Endothelial cell of umbilical vein (primary cell): ENCODE measurements at regions not wholly inside any gene's neighbourhood (a gene's known extent, or its start where the extent isn't known, plus 50 kb on each side); places are given as distances from the start of the nearest gene placed in this dataset.

Experiments used
- BruUV-seq: library from RNA; stranded (reverse); fragments of 400-500 nt; replicated peaks from 2 replicates; lab custom pipeline; 2021; lab: Mats Ljungman, UMichigan
- CTCF ChIA-PET: fragments of 300-600, 350-600 bp; sonication (Branson Sonifier 250); formaldehyde crosslinking; loops from one replicate; lab custom pipeline; 2021; ENCODE audit warnings: antibody characterized with exemption, inconsistent platforms; lab: Charles Lee
- POLR2A ChIA-PET: fragments of 300-600, 350-600 bp; sonication (Branson Sonifier 250); formaldehyde crosslinking; loops from one replicate; lab custom pipeline; 2021; ENCODE audit warnings: antibody characterized with exemption, inconsistent platforms; lab: Charles Lee
- DNase-seq: peaks from one replicate; pipeline ENCODE4 v3.0.0-alpha.2; 2011; ENCODE audit warnings: low read depth, low spot score
- FAIRE-seq: peaks from 2 replicates; lab custom pipeline; 2011; peaks lifted over from hg19 to GRCh38; lab: Jason Lieb, UNC
- H2AFZ ChIP-seq: 2 replicates; pipeline ENCODE4 v1.6.0; 2012; ENCODE audit warnings: low read depth, low read length, control low read depth, inconsistent platforms
- H3K27ac ChIP-seq: 2 replicates; pipeline ENCODE4 v1.5.1; 2011; ENCODE audit warnings: low read depth, mild to moderate bottlenecking, control low read depth, low read length, moderate library complexity; ENCODE audit not compliant: insufficient read depth
- H3K27me3 ChIP-seq, 2 experiments: 2 replicates each; pipeline versions ENCODE4 v1.6.0 to v1.6.1; 2011; ENCODE audit warnings: low read length in 2 of 2, mixed read lengths in 1 of 2; ENCODE audit not compliant: control insufficient read depth in 2 of 2, insufficient read depth in 2 of 2
- H3K36me3 ChIP-seq, 2 experiments: 2 replicates in 1 of 2; 3 replicates in 1 of 2; pipeline ENCODE4 v1.5.1; 2011; ENCODE audit warnings: low read length in 2 of 2, mild to moderate bottlenecking in 1 of 2, moderate library complexity in 1 of 2; ENCODE audit not compliant: control insufficient read depth in 2 of 2, insufficient read depth in 2 of 2; ENCODE audit errors: extremely low read depth in 1 of 2
- H3K4me1 ChIP-seq: 3 replicates; pipeline ENCODE4 v1.5.1; 2011; ENCODE audit warnings: mild to moderate bottlenecking, low read length; ENCODE audit not compliant: control insufficient read depth, insufficient read depth; ENCODE audit errors: extremely low read depth
- H3K4me2 ChIP-seq: 2 replicates; pipeline ENCODE4 v1.6.1; 2011; ENCODE audit warnings: low read length, control low read depth, mixed read lengths; ENCODE audit not compliant: insufficient read depth
- H3K4me3 ChIP-seq, 3 experiments: fragments of 200-600 bp in 1 of 3; sonication (generic), shearing (Covaris generic) in 1 of 3; replicated peaks in 1 of 3; 2 replicates each; pipeline ENCODE4 v1.5.1; 2011 to 2016; ENCODE audit warnings: control low read depth in 3 of 3, low read length in 3 of 3, mild to moderate bottlenecking in 2 of 3, inconsistent platforms in 1 of 3, low read depth in 1 of 3, moderate library complexity in 1 of 3; ENCODE audit not compliant: insufficient read depth in 1 of 3
- H3K79me2 ChIP-seq: 2 replicates; pipeline ENCODE4 v1.6.0; 2012; ENCODE audit warnings: low read length, inconsistent platforms; ENCODE audit not compliant: control insufficient read depth, insufficient read depth
- H3K9ac ChIP-seq: replicated peaks from 2 replicates; pipeline ENCODE3; 2011; ENCODE audit warnings: low read length, control low read depth; ENCODE audit not compliant: insufficient read depth; ENCODE audit errors: extremely low read depth
- H3K9me1 ChIP-seq: replicated peaks from 3 replicates; pipeline ENCODE4 v1.6.0; 2011; ENCODE audit warnings: mild to moderate bottlenecking, low read length; ENCODE audit not compliant: control insufficient read depth, insufficient read depth; ENCODE audit errors: extremely low read depth
- H3K9me3 ChIP-seq: replicated peaks from 2 replicates; pipeline ENCODE4 v1.5.1; 2012; ENCODE audit warnings: low read length, inconsistent platforms; ENCODE audit not compliant: control insufficient read depth, insufficient read depth
- H4K20me1 ChIP-seq: replicated peaks from 2 replicates; pipeline ENCODE3; 2011; ENCODE audit warnings: mild to moderate bottlenecking, low read length; ENCODE audit not compliant: control insufficient read depth, insufficient read depth; ENCODE audit errors: extremely low read depth
- CTCF ChIP-seq, 2 donors: IDR thresholded peaks; 1 replicate in 1 of 2; 2 replicates in 1 of 2; pipeline ENCODE4 v1.5.1; 2011; ENCODE audit warnings: low read length in 2 of 2, mild to moderate bottlenecking in 2 of 2, moderate library complexity in 2 of 2, control low read depth in 1 of 2, inconsistent platforms in 1 of 2, low read depth in 1 of 2; ENCODE audit not compliant: insufficient read depth in 1 of 2; ENCODE audit errors: extremely low read depth in 1 of 2
- MAX ChIP-seq: IDR thresholded peaks from 2 replicates; pipeline ENCODE4 v1.6.1; 2011; ENCODE audit not compliant: insufficient read depth, insufficient read length
- MYC ChIP-seq: IDR thresholded peaks from one replicate; pipeline ENCODE4 v1.6.1; 2011; ENCODE audit warnings: mild to moderate bottlenecking, low read depth, low read length
- POLR2AphosphoS5 ChIP-seq: IDR thresholded peaks from 2 replicates; pipeline ENCODE4 v1.6.1; 2012; ENCODE audit warnings: low read depth, mild to moderate bottlenecking, control low read depth, low read length, moderate library complexity; ENCODE audit not compliant: insufficient read depth
- dilution Hi-C: fragments of 300-500 bp; cut with MboI; formaldehyde crosslinking; loops from one replicate; pipeline ENCODE4 v1.15.0; 2019; ENCODE audit warnings: low sequenced_read_pairs; ENCODE audit not compliant: extremely low pct_ligation_motif_present
- intact Hi-C: fragments of 100-400 bp; cut with micrococcal nuclease; formaldehyde crosslinking; loops from one replicate; pipeline ENCODE4 v1.10.0; 2022

- no peak for FAIRE-seq
Observed at GRCh38 chr11:39651857-39652461, 1807.5 kb downstream of the LRRC4C start.

More at GRCh38 chr11:39651857-39652461, 1807.5 kb downstream of the LRRC4C start:
- Histone ChIP-seq H3K4me1 (no peaks in the 10 kb centered on the region), H2AFZ (no peak overlapping the region), H3K9ac (no peak overlapping the region), H3K79me2 (no peaks in the 10 kb centered on the region), H3K27me3 (no peaks in the 10 kb centered on the region), H3K4me3 (no peak overlapping the region), H3K36me3 (no peaks in the 10 kb centered on the region), H3K4me2 (no peak overlapping the region), H3K9me3 (peaks cover 6% of the 10 kb centered on the region), H3K27ac (no peak overlapping the region), H4K20me1 (no peaks in the 10 kb centered on the region), H3K9me1 (no peaks in the 10 kb centered on the region)
- intact Hi-C loops (no loop called here), dilution Hi-C loops (no loop called here)
- TF ChIP-seq POLR2AphosphoS5 (no peak), CTCF (IDR thresholded peaks at IDR 0.05; ENCODE audit: extremely low read depth in 1 of 2, insufficient read depth in 1 of 2, low read depth in 1 of 2, low read length in 2 of 2) (no peak), MYC (no peak), MAX (no peak)
- no peak for DNase-seq
- ChIA-PET POLR2A (no interaction called here), CTCF (no interaction called here)
- BruUV-seq: no TSS peak
